ENCODE measurements at regions not wholly inside any gene's neighbourhood (a gene's known extent, or its start where the extent isn't known, plus 50 kb on each side); places are given as distances from the start of the nearest gene placed in this dataset.

- H3K4me2 ChIP-seq (ENCODE audit: unreplicated experiment), result no peak overlapping the region
- TF ChIP-seq EZH2phosphoT487 (IDR thresholded peaks at IDR 0.05; ENCODE audit: insufficient read depth, low read depth) (no peak), EZH2 (IDR thresholded peaks at IDR 0.05; ENCODE audit: insufficient read depth, poor library complexity, severe bottlenecking) (no peak)
- H3K4me1 ChIP-seq (ENCODE audit: insufficient read depth), result no peaks in the 10 kb centered on the region
- H3F3A ChIP-seq (ENCODE audit: insufficient read depth), result no peaks in the 10 kb centered on the region
- no peaks in the 10 kb centered on the region for H3K27me3 ChIP-seq (replicated peaks; ENCODE audit: insufficient read depth)
- H3K27ac ChIP-seq, result no peak overlapping the region
- WGBS, 2 experiments (ENCODE audit: low coverage in 1 of 2, low lambda C conversion rate in 2 of 2, missing lambda C conversion rate in 2 of 2), result 57 to 60% methylated on average over 3 of the region's 3 CpGs
- no peaks in the 10 kb centered on the region for H3K36me3 ChIP-seq (ENCODE audit: low read depth)
- no peak overlapping the region for H3K9ac ChIP-seq
- no peak overlapping the region for H3K4me3 ChIP-seq
- no peak for DNase-seq
- no peaks in the 10 kb centered on the region for H3K9me3 ChIP-seq (ENCODE audit: low read depth)
- no peaks in the 10 kb centered on the region for H4K20me1 ChIP-seq (ENCODE audit: insufficient read depth)
- in situ Hi-C loops (cut with MboI), result no loop called here
- H3K79me2 ChIP-seq (ENCODE audit: insufficient read depth), result no peaks in the 10 kb centered on the region
- H3K9me2 ChIP-seq (ENCODE audit: insufficient read depth), result no peaks in the 10 kb centered on the region
- no peak overlapping the region for H2AFZ ChIP-seq
These were observed 265.4 kb upstream of the LMCD1 start for GRCh38 chr3:8236264-8236663.

GRCh38 chr3:8237893-8238292 is 263.7 kb upstream of the LMCD1 start:
- Histone ChIP-seq H3K9ac (no peak overlapping the region), H3K4me3 (no peak overlapping the region), H3K9me2 (ENCODE audit: insufficient read depth) (no peaks in the 10 kb centered on the region), H3K27me3 (replicated peaks; ENCODE audit: insufficient read depth) (no peaks in the 10 kb centered on the region), H2AFZ (no peak overlapping the region), H3K27ac (no peak overlapping the region), H3K79me2 (ENCODE audit: insufficient read depth) (no peaks in the 10 kb centered on the region), H3F3A (ENCODE audit: insufficient read depth) (no peaks in the 10 kb centered on the region), H3K9me3 (ENCODE audit: low read depth) (no peaks in the 10 kb centered on the region), H3K36me3 (ENCODE audit: low read depth) (no peaks in the 10 kb centered on the region), H3K4me1 (ENCODE audit: insufficient read depth) (no peaks in the 10 kb centered on the region), H4K20me1 (ENCODE audit: insufficient read depth) (no peaks in the 10 kb centered on the region), H3K4me2 (ENCODE audit: unreplicated experiment) (no peak overlapping the region)
- DNase-seq, result no peak
- in situ Hi-C loops (cut with MboI), result no loop called here
- TF ChIP-seq EZH2 (IDR thresholded peaks at IDR 0.05; ENCODE audit: insufficient read depth, poor library complexity, severe bottlenecking) (no peak), EZH2phosphoT487 (IDR thresholded peaks at IDR 0.05; ENCODE audit: insufficient read depth, low read depth) (no peak)
- 69 to 77% methylated on average over 5 of the region's 5 CpGs for WGBS, 2 experiments (ENCODE audit: low coverage in 1 of 2, low lambda C conversion rate in 2 of 2, missing lambda C conversion rate in 2 of 2)

- no peaks in the 10 kb centered on the region for H3F3A ChIP-seq (ENCODE audit: insufficient read depth)
- no peak overlapping the region for H3K4me2 ChIP-seq (ENCODE audit: unreplicated experiment)
- no peak overlapping the region for H3K4me3 ChIP-seq
- no peaks in the 10 kb centered on the region for H3K4me1 ChIP-seq (ENCODE audit: insufficient read depth)
- H3K27ac ChIP-seq, result no peak overlapping the region
- H3K79me2 ChIP-seq (ENCODE audit: insufficient read depth), result no peaks in the 10 kb centered on the region
- WGBS, 2 experiments (ENCODE audit: low coverage in 1 of 2, low lambda C conversion rate in 2 of 2, missing lambda C conversion rate in 2 of 2), result 63% methylated on average over 1 of the region's 1 CpG
- H3K27me3 ChIP-seq (replicated peaks; ENCODE audit: insufficient read depth), result no peaks in the 10 kb centered on the region
- no peak overlapping the region for H2AFZ ChIP-seq
- no peaks in the 10 kb centered on the region for H4K20me1 ChIP-seq (ENCODE audit: insufficient read depth)
- TF ChIP-seq EZH2 (IDR thresholded peaks at IDR 0.05; ENCODE audit: insufficient read depth, poor library complexity, severe bottlenecking), result no peak
- TF ChIP-seq EZH2phosphoT487 (IDR thresholded peaks at IDR 0.05; ENCODE audit: insufficient read depth, low read depth), result no peak
- no peak for DNase-seq
- H3K9me3 ChIP-seq (ENCODE audit: low read depth), result no peaks in the 10 kb centered on the region
- H3K36me3 ChIP-seq (ENCODE audit: low read depth), result no peaks in the 10 kb centered on the region
- no peak overlapping the region for H3K9ac ChIP-seq
- H3K9me2 ChIP-seq (ENCODE audit: insufficient read depth), result no peaks in the 10 kb centered on the region
- in situ Hi-C loops (cut with MboI), result no loop called here
These were observed 263.2 kb upstream of the LMCD1 start for GRCh38 chr3:8238432-8238831.

GRCh38 chr3:8239095-8239494 is 262.5 kb upstream of the LMCD1 start:
- 71 to 72% methylated on average over 2 of the region's 2 CpGs for WGBS, 2 experiments (ENCODE audit: low coverage in 1 of 2, low lambda C conversion rate in 2 of 2, missing lambda C conversion rate in 2 of 2)
- in situ Hi-C loops (cut with MboI), result no loop called here

More at GRCh38 chr3:8239095-8239494, 262.5 kb upstream of the LMCD1 start:
- Histone ChIP-seq H3K27me3 (replicated peaks; ENCODE audit: insufficient read depth) (no peaks in the 10 kb centered on the region), H3K79me2 (ENCODE audit: insufficient read depth) (no peaks in the 10 kb centered on the region), H3K9me2 (ENCODE audit: insufficient read depth) (no peaks in the 10 kb centered on the region), H3K9me3 (ENCODE audit: low read depth) (no peaks in the 10 kb centered on the region), H3K9ac (no peak overlapping the region), H3K4me2 (ENCODE audit: unreplicated experiment) (no peak overlapping the region), H2AFZ (no peak overlapping the region), H4K20me1 (ENCODE audit: insufficient read depth) (no peaks in the 10 kb centered on the region), H3K27ac (no peak overlapping the region), H3K4me1 (ENCODE audit: insufficient read depth) (no peaks in the 10 kb centered on the region), H3K36me3 (ENCODE audit: low read depth) (no peaks in the 10 kb centered on the region), H3F3A (ENCODE audit: insufficient read depth) (no peaks in the 10 kb centered on the region), H3K4me3 (no peak overlapping the region)
- TF ChIP-seq EZH2phosphoT487 (IDR thresholded peaks at IDR 0.05; ENCODE audit: insufficient read depth, low read depth) (no peak), EZH2 (IDR thresholded peaks at IDR 0.05; ENCODE audit: insufficient read depth, poor library complexity, severe bottlenecking) (no peak)
- no peak for DNase-seq

Measured in GM23248 (cell line).